Stimulated activated CD4-positive, alpha-beta T cell treated with anti-CD3 and anti-CD28 coated beads, Interleukin-4, amount 100 ng/mL, for 48 hours (primary cell): ENCODE measurements at regions not wholly inside any gene's neighbourhood (a gene's known extent, or its start where the extent isn't known, plus 50 kb on each side); places are given as distances from the start of the nearest gene placed in this dataset.
"Not testable (repeated sequence)": the region's sequence is repeated elsewhere in the genome, so short reads cannot be mapped to it uniquely, and the experiment has no call there.

Experiments
- DNase-seq, 2 donors: peaks; one replicate each; pipeline ENCODE4 v3.0.0-alpha.2; 2020; ENCODE audit warnings: low read depth in 2 of 2

DNA sequence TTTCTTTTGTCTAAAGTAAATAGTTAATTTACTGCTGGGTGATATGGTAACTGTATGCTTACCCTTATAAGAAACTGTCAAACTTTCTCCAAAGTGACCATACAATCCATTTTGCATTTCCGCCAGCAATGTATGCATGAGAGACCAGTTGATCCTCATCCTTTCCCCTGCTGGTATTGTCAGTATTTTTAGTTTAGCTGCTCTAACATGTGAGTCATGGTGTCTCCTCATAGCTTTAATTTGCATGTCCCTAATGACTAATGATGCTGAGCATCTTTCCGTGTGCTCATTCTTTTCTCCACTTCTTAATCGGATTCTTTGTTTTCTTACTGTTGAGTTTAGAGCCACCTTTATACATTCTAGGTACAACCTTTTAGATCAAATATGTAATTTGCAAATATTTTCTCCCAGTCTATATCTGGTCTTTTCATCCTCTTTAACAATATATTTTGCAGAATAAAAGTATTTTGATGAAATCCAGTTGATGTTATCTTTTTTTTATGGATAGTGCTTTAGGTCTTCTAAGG is 379.9 kb downstream of the BCL2L11 start:
- DNase-seq: not testable (repeated sequence)

DNA sequence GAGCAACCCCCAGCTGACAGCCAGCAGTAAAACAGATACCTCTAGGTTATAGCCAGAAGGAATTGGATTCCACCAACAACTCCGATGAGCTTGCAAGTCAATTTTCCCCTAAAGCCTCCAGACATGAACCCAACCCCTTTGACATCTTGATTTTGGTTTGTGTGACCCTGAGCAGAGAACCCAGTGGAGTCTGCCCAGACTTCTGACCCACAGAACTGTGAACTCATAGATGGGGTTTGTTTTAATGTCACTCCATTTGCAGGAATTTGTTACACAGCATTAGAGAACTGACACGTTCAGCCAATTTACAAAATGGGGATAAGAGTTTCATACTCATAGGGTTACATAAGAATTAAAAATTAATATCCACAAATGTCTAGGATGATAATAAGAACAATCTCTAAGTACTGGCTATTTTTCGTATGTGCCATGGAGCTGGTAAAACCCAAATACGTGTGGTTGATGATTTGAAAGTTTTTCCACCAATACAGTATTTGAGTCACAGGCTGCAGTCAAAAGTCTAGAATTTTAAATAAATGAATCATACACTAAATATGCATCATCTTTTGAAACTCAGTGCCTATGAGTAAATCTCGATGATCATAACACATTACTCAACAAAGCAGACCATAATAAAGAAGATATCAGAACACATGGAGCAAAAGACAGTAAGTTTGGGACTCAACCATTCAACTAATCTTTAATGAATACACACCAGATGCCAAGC is 380.0 kb downstream of the ANAPC1 start:
- DNase-seq: not testable (repeated sequence)

DNA sequence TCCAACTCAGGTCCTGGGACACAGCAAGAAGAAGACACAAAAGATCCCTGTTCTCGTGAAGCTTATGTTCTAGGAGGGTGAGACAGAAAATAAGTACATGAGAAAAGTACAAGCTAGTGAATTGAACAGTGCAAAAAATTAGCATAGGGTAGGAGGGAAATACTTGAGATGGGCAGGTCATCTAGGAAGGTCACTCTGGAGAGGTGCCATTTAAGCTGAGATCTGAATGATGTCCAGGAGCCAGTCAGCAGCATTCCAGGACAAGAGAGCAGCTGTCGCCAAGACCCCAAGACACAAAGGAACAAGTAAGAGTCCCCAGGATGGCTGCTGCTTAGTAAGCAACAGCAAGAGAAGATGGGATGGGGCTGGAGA is 379.4 kb downstream of the ANAPC1 start:
- not testable (repeated sequence) for DNase-seq

DNA sequence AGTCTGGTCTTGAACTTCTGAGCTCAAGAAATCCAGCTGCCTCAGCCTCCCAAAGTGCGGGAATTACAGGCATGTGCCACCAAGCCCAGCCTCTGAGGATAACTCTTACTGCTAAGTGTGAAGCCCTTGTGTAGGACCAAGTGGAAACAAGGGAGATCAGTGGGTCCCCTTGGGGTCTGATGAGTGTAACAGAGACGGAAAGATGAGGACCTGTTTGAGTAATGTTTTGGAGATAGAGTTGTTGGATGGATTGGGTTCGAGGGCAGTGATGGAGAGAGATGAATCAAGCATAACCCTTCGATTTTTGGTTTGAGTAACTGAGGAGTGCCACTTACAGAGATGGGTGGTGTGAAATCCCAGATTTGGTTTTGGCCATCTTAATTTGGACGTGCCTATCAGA is 378.7 kb downstream of the ANAPC1 start:
- DNase-seq: not testable (repeated sequence)

DNA sequence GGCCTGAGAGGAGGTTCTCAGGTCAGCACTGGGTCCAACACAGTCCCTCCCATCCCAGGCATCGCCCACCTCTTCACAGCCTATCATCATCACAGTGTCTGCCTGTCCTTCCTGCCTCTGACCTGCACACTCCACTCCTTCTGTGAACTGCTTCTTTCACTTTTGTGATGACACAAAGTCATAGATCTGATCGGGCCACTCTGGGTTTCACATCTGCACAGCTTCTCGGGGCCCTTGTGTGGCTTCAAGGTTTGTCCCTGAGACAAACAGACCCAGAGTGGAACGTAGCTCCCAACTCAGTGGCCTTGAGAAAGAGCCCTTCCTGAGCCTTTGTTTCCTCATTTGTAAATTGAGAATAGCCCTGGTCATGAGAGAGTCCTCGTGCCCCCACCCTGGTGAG is 377.1 kb downstream of the ANAPC1 start:
- DNase-seq: not testable (repeated sequence)

DNA sequence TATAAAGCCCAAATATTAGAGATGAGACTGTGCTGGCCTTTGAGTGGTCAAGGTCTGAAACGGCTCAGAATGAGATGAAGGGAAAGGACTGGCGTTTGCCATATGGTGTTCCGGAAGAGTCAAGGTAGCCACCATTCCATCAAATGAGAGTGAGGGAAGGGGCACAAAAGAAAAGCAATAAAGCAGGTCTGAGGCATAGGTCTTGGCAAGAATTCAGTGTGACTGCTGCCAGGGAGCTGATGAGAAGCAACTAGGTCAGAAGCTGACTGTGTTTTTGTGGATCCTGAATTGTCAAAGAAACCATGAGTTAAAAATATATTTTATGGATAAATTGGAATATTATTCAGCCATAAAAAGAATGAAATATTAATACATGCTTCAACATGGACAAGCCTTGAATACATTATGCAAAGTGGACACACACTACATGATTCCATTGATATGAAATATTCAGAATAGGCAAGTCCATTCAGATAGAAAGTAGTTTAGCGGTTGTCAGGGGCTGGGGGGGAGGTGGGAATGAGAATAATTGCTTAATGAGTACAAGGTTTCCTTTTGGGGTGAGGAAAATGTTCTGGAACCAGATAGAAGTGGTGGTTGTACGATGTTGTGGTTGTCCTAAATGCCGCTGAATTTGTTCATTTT is 374.6 kb downstream of the ANAPC1 start:
- DNase-seq: not testable (repeated sequence)

DNA sequence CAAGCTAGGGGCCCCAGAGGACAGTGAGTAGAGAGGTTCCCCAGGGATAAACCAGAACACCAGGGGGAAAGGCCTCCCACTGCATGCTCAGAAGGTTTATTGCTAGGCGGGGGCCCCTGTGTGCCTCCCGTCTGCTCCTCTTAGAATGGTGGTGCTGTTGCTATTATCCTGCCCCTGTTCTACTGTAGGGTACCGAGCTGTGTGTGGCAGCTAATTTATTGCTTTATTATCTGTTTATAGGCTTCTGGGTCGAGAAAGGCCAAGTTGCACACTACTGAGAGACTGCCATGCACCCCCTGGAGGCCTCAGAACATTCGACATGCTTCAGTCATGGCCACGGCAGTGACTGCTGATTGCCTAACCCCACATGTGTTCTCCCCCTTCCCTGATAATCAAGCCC is 373.6 kb downstream of the ANAPC1 start:
- DNase-seq: not testable (repeated sequence)

DNA sequence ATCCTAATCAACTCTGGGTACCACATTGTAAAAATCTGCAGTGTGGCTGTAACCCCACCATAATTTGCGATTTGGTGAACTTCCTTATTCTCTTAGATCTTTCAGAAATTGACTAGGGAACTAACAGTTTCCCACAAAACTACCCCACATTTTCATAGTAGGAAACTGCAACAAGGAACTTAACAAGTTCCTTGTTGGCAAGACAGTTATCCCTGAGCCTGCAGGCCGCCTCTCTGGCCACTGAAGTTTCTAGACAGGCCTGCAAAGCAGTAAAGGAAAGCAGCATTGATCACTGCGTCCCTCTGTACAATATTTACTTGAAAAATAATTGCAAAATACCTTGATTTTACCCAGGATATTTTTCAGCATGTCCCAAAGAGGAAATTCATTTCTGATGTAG is 372.9 kb downstream of the ANAPC1 start:
- not testable (repeated sequence) for DNase-seq

DNA sequence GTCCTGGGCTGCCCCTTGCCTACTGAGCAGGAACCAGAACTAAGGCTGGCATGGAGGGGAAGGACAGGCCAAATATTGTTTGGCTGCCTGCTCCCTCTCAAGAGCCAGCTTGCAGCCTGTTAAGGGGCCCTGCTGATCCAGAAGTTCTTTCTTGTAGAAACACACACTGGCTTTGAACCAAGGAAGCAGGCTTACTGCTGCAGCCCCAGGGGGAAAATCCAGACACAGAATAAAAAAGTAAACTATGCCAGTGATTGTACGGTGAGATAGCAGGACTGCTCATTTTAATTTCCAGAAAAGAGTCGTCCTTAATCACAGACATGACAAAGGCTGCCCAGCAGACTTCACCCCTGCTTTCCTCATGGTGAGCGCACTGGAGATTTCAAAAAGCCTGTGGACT is 371.6 kb downstream of the ANAPC1 start:
- DNase-seq: not testable (repeated sequence)

DNA sequence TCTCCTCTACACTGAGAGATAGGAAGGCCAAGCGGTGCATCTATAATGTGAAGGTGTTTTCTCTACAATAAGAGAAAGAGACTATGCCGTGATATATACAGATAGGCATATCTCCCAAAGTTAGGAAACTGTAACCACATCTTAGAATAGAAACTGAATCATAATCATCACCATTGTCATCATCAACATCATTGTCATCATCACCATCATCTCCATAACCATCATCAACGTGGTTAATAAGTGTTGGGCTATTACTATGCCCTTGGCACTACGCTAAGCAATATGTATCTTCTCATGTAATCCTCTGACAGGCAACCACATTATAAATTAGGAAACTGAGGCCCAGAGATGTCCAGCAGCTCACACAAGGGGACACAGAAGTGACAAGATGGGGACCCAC is 369.9 kb downstream of the ANAPC1 start:
- not testable (repeated sequence) for DNase-seq

DNA sequence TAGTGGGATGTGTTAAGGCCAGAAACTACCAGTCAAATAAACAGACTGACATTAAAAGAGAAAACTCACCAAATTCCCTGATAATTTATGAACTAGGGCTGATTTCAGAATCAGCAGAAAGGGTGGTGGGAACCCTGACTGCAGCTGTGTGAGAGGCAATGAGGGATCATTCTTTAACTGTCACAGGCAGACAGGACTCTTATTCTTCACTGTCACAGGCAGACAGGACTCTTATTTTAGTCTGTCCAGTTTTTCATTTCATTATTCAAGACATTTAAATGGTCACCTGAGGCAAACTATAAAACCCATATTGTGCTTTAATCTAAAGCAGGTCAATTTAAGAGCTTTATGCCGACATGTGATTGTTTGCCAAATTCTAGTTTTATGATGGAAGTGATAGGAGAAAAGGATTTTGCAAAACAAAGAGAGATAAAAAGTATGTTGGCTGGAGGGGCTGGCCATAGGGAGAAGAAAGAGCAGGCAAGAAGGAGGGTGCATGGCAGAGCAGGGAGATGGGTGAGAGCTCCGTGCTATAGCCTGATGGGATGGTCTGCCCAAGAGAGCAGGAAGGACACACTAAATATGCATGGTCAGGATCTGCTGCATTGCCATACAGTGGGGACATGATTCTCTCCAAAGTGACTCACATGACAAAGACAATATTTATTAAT is 366.8 kb downstream of the ANAPC1 start:
- not testable (repeated sequence) for DNase-seq

DNA sequence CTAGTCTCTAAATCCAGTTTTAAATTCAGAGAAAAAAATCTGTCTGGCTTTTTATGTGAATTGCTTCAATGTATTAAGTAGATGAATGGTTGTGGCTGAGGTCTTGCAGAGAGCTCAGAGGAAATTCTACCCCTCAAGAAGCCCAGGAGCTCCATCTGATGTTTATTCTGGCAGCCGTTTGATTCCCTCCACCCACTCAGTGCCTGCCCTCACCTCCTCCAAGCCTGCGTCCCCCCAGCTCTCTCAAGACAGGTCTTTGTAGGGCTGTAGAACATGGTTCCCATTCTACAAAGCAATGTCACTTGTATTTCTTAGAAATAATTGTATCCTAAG is 366.3 kb downstream of the ANAPC1 start:
- not testable (repeated sequence) for DNase-seq

DNA sequence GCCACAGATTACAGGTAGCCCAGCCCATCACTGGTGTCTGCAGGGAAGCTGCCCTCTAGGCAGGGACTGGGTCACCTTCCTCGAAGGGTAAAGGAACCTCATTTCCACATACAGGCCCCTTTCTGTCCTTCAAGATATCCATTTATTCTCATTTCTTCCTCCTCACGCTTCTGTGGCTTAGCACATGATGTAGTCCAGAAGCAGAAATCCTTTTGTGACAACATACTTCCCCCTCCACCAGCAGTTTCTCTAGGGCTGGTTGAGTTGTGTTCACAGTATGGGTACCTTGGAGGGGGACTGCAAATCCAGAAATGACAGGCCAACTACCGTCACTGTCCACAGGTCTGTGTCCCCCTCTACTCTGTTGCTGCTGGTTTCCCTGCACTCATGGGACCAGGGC is 364.9 kb downstream of the ANAPC1 start:
- DNase-seq: no peak

DNA sequence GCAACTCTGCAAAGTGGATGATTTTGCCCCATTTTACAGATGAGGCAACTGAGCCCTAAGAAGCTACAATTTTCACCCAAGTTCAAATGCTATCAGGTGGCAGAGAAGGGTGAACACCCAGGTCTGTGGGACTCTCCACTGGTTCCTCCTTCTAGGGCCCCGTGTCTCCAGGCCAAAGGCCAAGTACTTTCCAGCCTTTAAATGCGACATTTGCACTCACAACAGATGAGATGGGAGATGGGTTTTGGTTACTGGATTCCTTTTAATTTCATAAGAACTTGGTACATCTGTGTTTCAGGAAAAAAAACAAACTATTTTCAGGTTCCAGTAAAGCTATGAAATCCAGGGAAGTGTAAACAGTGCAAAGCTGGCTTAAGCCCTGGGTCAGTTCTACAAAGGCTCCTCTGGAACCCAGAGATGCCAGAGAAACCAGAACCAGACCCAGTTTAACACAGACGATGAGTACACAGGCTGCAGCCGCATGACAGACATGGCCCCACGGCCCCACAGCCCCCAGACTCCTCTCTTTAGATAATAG is 361.7 kb downstream of the ANAPC1 start:
- DNase-seq: no peak

DNA sequence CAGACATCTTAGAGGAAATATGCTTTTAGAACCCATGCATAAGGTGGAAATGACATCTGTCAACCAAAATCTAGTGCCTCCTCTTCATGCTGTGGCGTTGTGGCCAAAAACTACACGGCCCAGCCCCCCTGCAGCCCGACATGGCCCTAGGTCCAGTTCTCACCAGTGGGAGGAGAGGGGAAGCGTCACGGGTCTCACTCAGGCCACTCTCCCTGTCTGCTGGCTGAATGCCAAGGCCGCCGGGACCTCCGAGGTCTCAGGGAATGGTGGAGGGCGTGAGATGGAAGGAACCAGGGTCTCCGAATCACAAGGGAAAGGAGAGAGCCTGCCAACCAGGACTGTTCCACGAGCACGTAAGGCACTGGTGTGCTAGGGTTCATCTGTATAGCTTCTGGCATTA is 361.0 kb downstream of the ANAPC1 start:
- DNase-seq: no peak

DNA sequence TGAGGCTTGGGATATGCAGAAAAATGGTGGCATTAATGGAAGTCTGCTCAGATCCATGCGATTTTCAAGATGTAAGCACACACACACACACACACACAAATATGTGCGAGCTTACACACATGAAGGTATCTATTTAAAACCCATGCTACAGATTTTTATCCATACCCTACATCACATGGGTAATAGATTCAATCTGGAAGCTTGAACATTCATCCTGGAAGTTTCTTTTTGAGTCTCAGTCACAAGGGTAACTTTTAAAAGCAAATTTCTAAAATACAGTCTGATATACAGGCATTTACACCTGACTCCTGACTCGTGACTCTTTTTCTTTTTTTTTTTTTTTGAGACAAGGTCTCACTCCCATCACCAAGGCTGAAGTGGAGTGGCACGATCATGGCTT is 359.0 kb downstream of the ANAPC1 start:
- DNase-seq: not testable (repeated sequence)

DNA sequence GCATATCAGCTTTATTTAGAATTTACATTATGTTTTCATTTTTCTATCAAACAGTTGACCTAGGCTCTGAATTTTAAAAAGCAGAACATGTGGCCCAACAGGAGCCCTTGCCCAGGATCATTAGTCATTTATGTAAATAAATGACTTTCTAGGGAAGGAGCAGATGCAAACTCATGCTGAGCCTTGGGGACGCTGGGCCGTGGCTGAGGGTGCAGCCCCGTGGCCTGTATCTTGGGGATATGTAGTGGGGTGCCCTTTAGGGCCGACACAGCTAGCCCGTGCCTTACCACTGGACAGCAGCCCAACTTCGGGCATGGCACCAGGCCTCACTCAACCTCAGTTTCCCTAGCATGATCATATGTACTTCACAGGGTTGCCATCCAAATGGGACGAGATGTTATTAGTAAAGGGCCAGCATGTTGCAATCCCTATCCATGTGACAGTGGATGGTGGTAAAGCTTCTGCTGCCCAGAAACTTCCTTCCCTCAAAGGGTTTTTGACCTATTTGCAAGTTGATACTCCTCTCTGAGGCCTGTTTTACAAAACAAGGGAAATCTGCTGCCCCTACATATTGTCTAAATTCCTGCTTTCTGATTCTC is 357.9 kb downstream of the ANAPC1 start:
- DNase-seq: not testable (repeated sequence)

DNA sequence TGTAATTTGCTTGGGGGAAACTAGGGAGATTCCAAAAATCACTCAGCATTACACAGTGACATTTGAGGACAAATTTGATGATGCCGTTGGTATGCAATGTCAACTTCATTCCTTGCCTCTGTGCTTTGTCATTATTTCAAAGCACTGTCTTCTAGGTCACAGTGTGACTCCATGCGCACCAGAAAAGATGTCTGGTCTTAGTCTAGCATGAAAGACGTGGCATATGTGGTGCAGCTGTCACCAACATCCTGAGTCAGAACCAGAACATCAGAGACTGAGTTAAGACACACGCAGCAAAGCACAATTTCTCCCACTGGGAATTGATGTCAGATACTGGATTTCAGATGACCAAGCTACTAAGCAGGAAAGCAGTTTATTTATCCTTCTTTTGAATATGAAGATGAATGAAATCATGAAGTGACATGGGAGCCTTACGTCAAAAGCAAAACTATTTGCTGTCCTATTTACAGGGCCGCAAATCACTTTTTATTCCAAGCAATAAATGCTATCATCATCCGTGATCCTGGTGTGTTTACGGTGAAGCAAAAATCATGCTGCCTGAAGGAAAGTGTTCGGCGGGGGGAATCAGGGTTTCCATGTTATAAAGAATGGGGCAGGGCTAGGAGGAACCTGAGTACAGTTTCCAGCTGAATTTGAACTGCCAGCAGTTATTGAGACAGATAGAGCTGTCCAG is 356.1 kb downstream of the ANAPC1 start:
- not testable (repeated sequence) for DNase-seq

DNA sequence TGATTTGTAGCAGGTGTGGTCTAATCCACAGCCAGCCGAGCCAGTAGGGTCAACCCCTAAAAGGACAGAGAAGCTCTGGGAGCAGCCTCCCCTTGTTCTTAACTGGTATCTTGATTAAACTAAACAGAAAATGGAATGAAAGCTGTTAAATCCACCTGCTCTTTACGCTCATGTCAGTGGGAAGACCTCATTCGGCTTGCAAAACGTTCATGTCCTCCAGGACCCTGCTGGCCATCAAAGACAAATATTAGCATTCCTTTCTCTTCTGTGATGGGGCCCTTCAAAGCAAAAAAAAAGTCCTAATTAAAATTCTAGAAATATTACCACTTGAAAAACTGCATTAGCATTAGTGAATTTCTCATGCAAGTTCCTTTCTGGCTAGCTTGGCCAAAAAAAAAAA is 355.0 kb downstream of the ANAPC1 start:
- not testable (repeated sequence) for DNase-seq

DNA sequence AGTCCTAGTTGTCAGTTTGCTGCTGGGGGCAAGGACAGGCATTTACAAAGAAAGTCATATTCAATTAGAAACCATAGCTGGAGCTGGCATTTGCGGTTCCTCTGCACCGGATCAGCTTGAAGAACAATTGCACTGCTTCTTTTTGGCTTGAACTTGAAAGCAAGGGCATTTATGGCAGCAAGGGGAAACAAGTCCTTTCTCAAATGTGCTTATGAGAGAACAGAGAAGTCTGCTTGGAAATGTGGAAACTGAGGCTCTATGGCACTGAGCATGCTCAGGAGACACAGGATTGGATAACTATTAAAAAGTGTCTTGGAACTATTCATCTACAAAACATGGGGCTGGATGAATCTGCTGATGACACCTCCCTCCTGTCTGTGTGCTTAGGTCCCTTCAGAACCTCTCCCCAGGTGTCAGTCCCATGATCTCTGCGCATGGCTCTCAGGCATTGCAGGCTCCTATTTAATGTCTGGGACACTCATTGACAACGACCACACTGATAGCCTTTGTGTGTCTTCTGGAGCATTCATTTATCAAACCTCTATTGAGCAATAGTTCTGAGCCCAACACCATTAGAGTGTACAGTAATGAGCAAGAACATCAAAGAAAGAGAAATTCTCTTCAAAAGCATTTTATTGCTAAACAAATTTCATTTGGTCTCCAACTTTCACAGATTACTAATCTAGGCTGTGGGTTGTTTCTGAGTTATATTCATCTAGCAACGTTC is 353.6 kb downstream of the ANAPC1 start:
- not testable (repeated sequence) for DNase-seq
